GM12874 (cell line): ENCODE measurements at regions not wholly inside any gene's neighbourhood (a gene's known extent, or its start where the extent isn't known, plus 50 kb on each side); places are given as distances from the start of the nearest gene placed in this dataset.

ENCODE experiments used
- TF ChIP-seq, protein P1 (sequence below): IDR thresholded peaks from 2 replicates; pipeline ENCODE4 v1.5.1; 2011; ENCODE audit warnings: low read depth, mild to moderate bottlenecking, control low read depth, low read length, moderate library complexity; ENCODE audit not compliant: insufficient read depth

DNA sequence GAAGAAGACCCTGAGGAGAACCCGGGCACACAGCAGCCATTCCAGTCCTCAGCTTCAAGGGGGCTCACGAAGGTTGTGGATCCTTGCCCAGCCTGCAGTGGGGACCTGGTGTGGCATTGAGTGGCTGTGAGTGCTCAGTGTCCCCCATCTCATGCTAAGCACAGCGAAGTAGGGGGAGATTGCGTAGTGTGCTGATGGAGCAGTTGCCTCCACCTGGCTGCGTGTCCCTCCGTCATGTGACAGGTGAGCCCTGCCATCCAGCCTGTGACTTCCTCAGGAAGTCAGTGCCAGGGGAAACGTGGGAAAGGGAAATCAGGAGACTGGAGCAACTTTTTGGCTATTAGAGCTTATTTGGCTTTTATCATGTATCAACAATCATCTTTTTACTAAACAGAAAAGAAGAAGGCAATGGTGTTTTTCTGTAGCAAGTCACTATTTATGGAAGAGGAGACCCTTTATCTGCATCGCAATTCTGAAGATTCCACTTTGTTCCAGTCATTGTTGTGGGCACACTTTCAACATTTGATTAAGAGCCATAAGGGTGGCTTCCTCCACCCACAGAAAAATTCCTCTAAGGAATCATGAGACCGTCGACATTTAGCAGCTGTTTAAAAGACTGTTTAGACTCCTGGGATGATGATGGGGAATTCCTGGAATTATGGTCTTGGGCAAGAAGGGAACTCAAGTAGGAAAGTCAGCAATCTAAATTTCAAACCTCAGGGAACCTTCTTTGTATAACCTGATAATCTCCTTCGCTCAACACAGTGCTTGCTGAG is 126.8 kb upstream of the SPATA13 start:
- TF ChIP-seq, protein P1, sequence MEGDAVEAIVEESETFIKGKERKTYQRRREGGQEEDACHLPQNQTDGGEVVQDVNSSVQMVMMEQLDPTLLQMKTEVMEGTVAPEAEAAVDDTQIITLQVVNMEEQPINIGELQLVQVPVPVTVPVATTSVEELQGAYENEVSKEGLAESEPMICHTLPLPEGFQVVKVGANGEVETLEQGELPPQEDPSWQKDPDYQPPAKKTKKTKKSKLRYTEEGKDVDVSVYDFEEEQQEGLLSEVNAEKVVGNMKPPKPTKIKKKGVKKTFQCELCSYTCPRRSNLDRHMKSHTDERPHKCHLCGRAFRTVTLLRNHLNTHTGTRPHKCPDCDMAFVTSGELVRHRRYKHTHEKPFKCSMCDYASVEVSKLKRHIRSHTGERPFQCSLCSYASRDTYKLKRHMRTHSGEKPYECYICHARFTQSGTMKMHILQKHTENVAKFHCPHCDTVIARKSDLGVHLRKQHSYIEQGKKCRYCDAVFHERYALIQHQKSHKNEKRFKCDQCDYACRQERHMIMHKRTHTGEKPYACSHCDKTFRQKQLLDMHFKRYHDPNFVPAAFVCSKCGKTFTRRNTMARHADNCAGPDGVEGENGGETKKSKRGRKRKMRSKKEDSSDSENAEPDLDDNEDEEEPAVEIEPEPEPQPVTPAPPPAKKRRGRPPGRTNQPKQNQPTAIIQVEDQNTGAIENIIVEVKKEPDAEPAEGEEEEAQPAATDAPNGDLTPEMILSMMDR, result no peak

DNA sequence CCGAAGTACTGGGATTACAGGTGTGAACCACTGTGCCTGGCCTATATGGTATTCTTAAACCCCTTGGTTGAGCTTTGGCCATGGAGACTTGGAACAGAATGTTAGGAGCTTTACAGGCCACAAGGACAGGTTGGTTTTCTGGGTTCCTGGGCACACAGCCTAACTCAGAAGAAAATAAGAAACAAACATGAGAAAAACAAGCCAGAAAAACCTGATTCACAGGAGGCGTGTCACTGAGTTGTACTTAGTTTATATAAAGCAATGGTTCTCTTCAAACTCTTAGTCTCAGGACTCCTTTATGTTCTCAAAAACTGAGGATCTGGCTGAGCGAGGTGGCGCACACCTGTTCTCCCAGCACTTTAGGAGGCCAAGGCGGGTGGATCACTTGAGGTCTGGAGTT is 125.1 kb upstream of the SPATA13 start:
- TF ChIP-seq, protein P1, result no peak

- TF ChIP-seq, protein P1, result no peak
Observed at GRCh38 chr13:24036115-24036514, 124.4 kb upstream of the SPATA13 start.

DNA sequence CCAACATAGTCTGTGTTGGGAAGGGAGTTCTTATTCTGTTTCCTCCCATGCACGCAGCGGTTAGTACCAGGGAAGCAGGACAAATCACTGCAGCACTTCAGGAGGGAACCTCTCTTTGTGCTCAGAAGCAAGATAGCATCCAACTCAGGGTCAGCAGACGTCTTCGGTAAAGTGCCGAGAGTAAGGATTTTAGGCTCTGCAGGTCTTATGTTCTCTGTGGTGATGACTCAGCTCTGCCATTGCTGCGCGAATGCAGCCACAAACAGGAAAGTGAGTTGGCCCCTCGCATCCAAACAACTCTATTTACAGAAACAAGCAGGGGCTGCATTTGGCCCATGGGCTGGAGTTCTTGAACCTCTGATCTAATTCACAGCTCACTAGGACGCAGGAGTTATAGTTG is 122.1 kb upstream of the SPATA13 start:
- TF ChIP-seq, protein P1, result no peak

- TF ChIP-seq, protein P1, result no peak
Observed at GRCh38 chr13:24038841-24039330, 121.6 kb upstream of the SPATA13 start.

DNA sequence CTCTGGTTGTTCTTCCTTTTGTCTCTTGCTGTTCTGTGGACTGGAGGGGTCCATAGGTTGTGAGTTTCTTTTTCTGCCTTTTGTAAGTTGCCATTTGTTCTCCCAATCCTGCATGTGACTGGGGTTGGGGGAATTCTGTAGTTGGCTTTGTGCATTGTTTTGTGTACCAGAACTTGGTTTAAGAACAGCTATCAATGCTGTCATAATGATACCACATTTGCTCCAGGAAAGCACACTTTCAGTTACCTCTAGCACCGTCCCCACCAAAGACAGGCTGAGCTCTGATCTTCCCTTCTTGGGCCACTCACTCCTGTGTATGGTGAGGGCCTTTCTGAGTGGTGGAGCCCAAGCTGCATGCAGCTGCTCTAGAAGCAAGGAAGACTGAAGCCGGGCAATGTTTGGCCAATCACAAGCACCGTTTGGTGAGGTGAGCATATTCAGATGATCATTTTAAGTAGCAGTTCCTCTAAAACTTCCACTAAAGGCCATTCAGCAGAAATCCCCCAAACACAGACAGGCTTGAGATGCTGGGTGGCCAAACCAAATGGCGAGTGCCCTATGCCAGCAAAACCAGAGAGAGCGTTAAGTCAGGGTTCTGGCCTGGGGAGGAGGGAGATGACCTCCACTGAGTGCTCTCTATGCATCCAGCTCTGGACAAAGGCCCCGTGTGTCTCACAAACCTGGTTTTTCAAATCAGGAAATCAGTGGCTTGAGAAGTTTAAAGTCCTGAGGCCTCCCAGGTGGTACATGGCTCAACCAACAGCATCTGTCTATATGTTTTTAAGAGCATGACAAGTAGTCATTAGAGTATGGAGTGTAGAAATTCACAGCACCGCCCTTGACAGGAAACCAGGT is 120.7 kb upstream of the SPATA13 start:
- TF ChIP-seq, protein P1, result no peak

GRCh38 chr13:24040835-24041234 is 119.7 kb upstream of the SPATA13 start:
- TF ChIP-seq, protein P1, result no peak
